Common myeloid progenitor, CD34-positive (primary cell): ENCODE measurements at regions not wholly inside any gene's neighbourhood (a gene's known extent, or its start where the extent isn't known, plus 50 kb on each side); places are given as distances from the start of the nearest gene placed in this dataset.

Experiments
- CTCF ChIA-PET: fragments of 350-600 bp; sonication (Branson Sonifier 250); formaldehyde crosslinking; loops from one replicate; lab custom pipeline; 2021; ENCODE audit warnings: antibody characterized with exemption; lab: Charles Lee
- POLR2A ChIA-PET: fragments of 350-600 bp; sonication (Branson Sonifier 250); formaldehyde crosslinking; loops from one replicate; lab custom pipeline; 2021; ENCODE audit warnings: antibody characterized with exemption; lab: Charles Lee
- DNase-seq, 3 donors: peaks; one replicate each; pipeline versions ENCODE4 v3.0.0 to v3.0.0-alpha.2; 2013
- H3K27ac ChIP-seq, 2 experiments: 1 replicate in 1 of 2; 2 replicates in 1 of 2; pipeline ENCODE4 v1.7.0; 2013; ENCODE audit warnings: inconsistent platforms in 2 of 2, low read length in 2 of 2, mild to moderate bottlenecking in 2 of 2, low read depth in 1 of 2, moderate library complexity in 1 of 2; ENCODE audit not compliant: severe bottlenecking in 2 of 2, insufficient read depth in 1 of 2, poor library complexity in 1 of 2
- H3K27me3 ChIP-seq, 5 experiments: replicated peaks in 2 of 5; 1 replicate in 3 of 5; 2 replicates in 2 of 5; pipeline versions ENCODE4 v1.6.1 to v1.7.0; 2013; ENCODE audit warnings: low read length in 4 of 5, mild to moderate bottlenecking in 2 of 5, moderate library complexity in 2 of 5, inconsistent platforms in 1 of 5; ENCODE audit not compliant: insufficient read depth in 5 of 5, control insufficient read depth in 4 of 5
- H3K36me3 ChIP-seq, 4 experiments: 1 replicate in 2 of 4; 2 replicates in 2 of 4; pipeline versions ENCODE4 v1.6.1 to v1.7.0; 2013; ENCODE audit warnings: low read length in 3 of 4, control low read depth in 1 of 4, mild to moderate bottlenecking in 1 of 4; ENCODE audit not compliant: control insufficient read depth in 4 of 4, insufficient read depth in 4 of 4
- H3K4me1 ChIP-seq, 4 experiments: 1 replicate in 3 of 4; 2 replicates in 1 of 4; pipeline versions ENCODE4 v1.6.1 to v1.7.1; 2013; ENCODE audit warnings: low read length in 3 of 4, mild to moderate bottlenecking in 3 of 4, control low read depth in 1 of 4, inconsistent platforms in 1 of 4, moderate library complexity in 1 of 4; ENCODE audit not compliant: control insufficient read depth in 4 of 4, insufficient read depth in 4 of 4; ENCODE audit errors: control extremely low read depth in 1 of 4
- H3K4me3 ChIP-seq, 7 experiments: 1 replicate in 4 of 7; 2 replicates in 3 of 7; pipeline versions ENCODE4 v1.5.1 to v1.7.0; 2013; ENCODE audit warnings: mild to moderate bottlenecking in 7 of 7, low read length in 6 of 7, moderate library complexity in 6 of 7, inconsistent platforms in 2 of 7, low read depth in 2 of 7, control low read depth in 1 of 7; ENCODE audit not compliant: insufficient read depth in 4 of 7, control insufficient read depth in 1 of 7; ENCODE audit errors: extremely low read depth in 1 of 7
- H3K9me3 ChIP-seq, 5 experiments: 1 replicate in 4 of 5; 2 replicates in 1 of 5; pipeline versions ENCODE4 v1.6.1 to v1.7.1; 2013; ENCODE audit warnings: low read length in 4 of 5, mild to moderate bottlenecking in 2 of 5, inconsistent platforms in 1 of 5, low read depth in 1 of 5, moderate library complexity in 1 of 5; ENCODE audit not compliant: control insufficient read depth in 4 of 5, insufficient read depth in 2 of 5; ENCODE audit errors: control extremely low read depth in 1 of 5
- WGBS: methylation state at CpG from one replicate; pipeline ENCODE4 v1.1.5; 2013; ENCODE audit not compliant: insufficient coverage; 5-methylcytosine and 5-hydroxymethylcytosine counted together

- Histone ChIP-seq H3K4me3 (peak overlapping the region; percentile 19 to 74 (median 50)), H3K4me1 (peaks cover 14 to 46% (median 29%) of the 10 kb centered on the region in 4 experiments), H3K27ac (no peak overlapping the region), H3K27me3 (no peaks in the 10 kb centered on the region), H3K9me3 (no peaks in the 10 kb centered on the region), H3K36me3 (no peaks in the 10 kb centered on the region)
- WGBS, result 23% methylated on average over 64 of the region's 79 CpGs
- CTCF ChIA-PET, result interaction anchor here (0.6 to 1.6 kb wide), 6 partner anchors 24 to 156 kb away, joined by 3 to 5 read pairs (median 4); no protein-coding TSS in a partner anchor
- POLR2A ChIA-PET, result interaction anchor here (0.6 to 1.0 kb wide), 2 partner anchors 10 to 51 kb away, joined by 3 to 4 read pairs; no protein-coding TSS in a partner anchor
- peak; percentile 43 to 52 (median 45) for DNase-seq
Measured at GRCh38 chr3:194204042-194204987, 68.4 kb downstream of the HES1 start.

- WGBS, result 0% methylated on average over 7 of the region's 8 CpGs
- peaks cover 14 to 46% (median 31%) of the 10 kb centered on the region in 4 experiments for H3K4me1 ChIP-seq
- POLR2A ChIA-PET, result interaction anchor here (1.3 to 1.7 kb wide), 4 partner anchors 50 to 71 kb away, joined by 3 to 6 read pairs (median 4); no protein-coding TSS in a partner anchor
- peak; percentile 92 to 96 (median 92) for DNase-seq
- no peaks in the 10 kb centered on the region for H3K36me3 ChIP-seq
- peak overlapping the region in 6 of 7 experiments; percentile 37 to 61 (median 52) for H3K4me3 ChIP-seq
- no peaks in the 10 kb centered on the region for H3K27me3 ChIP-seq
- H3K27ac ChIP-seq, result peak overlapping the region; percentile 20 to 61
- H3K9me3 ChIP-seq, result no peaks in the 10 kb centered on the region
- CTCF ChIA-PET, result interaction anchor here (0.8 to 1.5 kb wide), 6 partner anchors 10 to 110 kb away, joined by 3 to 5 read pairs (median 4); no protein-coding TSS in a partner anchor
Measured at GRCh38 chr3:194205675-194206133, 69.8 kb downstream of the HES1 start.

DNA sequence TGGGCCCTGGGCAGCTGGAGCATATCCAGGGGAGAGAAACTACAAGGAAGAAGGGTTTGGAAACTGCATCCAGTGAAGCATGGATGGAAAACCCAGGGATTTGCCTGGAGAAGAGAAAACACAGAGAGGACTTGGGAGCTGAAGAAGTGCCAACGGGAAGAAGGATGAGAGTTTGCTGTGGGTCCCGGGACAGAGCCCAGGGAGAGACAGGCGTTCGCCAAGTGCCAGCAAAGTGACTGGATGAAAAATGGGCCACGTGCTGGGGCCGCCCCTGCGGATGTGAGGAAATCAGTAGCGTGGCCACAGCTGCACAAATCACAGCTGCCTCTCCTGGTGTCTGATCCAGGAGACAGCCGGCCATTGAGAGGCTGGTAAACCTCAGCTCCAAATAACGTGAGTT, 70.4 kb downstream of the HES1 start:
- peaks cover 14 to 46% (median 31%) of the 10 kb centered on the region in 4 experiments for H3K4me1 ChIP-seq
- no peaks in the 10 kb centered on the region for H3K9me3 ChIP-seq
- ChIA-PET CTCF (interaction anchor here (0.7 to 1.5 kb wide), 11 partner anchors 9 to 410 kb away, joined by 3 to 5 read pairs (median 3); no protein-coding TSS in a partner anchor), POLR2A (interaction anchor here (1.3 to 1.7 kb wide), 4 partner anchors 49 to 71 kb away, joined by 3 to 6 read pairs (median 4); no protein-coding TSS in a partner anchor)
- H3K4me3 ChIP-seq, result peak overlapping the region in 6 of 7 experiments; percentile 4 to 61 (median 52)
- peak; percentile 29 to 65 (median 52) for DNase-seq
- no peaks in the 10 kb centered on the region for H3K27me3 ChIP-seq
- peak overlapping the region; percentile 20 to 61 for H3K27ac ChIP-seq
- 0% methylated on average over 8 of the region's 10 CpGs for WGBS
- H3K36me3 ChIP-seq, result no peaks in the 10 kb centered on the region

GRCh38 chr3:194208709-194209108, 72.8 kb downstream of the HES1 start:
- Histone ChIP-seq H3K4me3 (no peak overlapping the region), H3K4me1 (peaks cover 7 to 56% (median 41%) of the 10 kb centered on the region in 4 experiments), H3K9me3 (no peaks in the 10 kb centered on the region), H3K36me3 (no peaks in the 10 kb centered on the region), H3K27ac (no peak overlapping the region), H3K27me3 (no peaks in the 10 kb centered on the region)
- CTCF ChIA-PET, result interaction anchor here (0.8 to 1.2 kb wide), 2 partner anchors 46 to 428 kb away, joined by 3 to 4 read pairs; no protein-coding TSS in a partner anchor
- POLR2A ChIA-PET, result no interaction called here
- WGBS, result 94% methylated on average over 2 of the region's 3 CpGs
- DNase-seq, result no peak

GRCh38 chr3:194212161-194212844, 76.4 kb downstream of the HES1 start:
- peak in 2 of 3 donors; percentile 24 to 37 for DNase-seq
- H3K9me3 ChIP-seq, result no peaks in the 10 kb centered on the region
- no peak overlapping the region for H3K27ac ChIP-seq
- no peak overlapping the region for H3K4me3 ChIP-seq
- H3K27me3 ChIP-seq, result no peaks in the 10 kb centered on the region
- ChIA-PET POLR2A (interaction anchor here (0.6 kb wide), 1 partner anchor 280 kb away, joined by 3 read pairs; no protein-coding TSS in a partner anchor), CTCF (interaction anchor here (0.5 kb wide), 1 partner anchor 88 kb away, joined by 3 read pairs; no protein-coding TSS in a partner anchor)
- H3K36me3 ChIP-seq, result no peaks in the 10 kb centered on the region
- peaks cover 0 to 24% (median 18%) of the 10 kb centered on the region in 4 experiments for H3K4me1 ChIP-seq
- WGBS, result 27% methylated on average over 8 of the region's 13 CpGs

DNA sequence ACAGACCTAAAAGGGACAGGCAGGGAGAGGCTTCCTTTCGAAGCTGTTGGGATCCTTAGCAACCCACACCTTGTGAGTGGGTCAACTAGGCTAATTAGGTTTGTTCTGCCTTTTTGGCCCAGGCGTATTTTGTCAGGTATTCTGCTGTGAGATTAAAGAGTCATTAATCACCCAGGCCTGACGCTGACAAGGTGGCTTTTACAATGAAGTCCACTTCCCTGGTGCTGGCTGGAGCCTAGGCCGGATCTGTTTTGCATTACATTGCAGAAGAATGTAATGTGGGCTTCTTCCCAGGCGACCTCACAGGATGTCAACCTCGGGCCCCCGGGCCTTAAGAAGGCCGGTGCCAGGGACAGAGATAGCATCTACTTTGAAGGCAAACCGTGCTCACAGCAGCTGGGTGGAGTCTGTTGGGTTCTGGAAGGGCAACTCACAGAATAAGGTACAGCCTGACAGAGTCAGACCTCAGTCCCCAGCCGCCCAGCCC, 76.9 kb downstream of the HES1 start:
- no peaks in the 10 kb centered on the region for H3K9me3 ChIP-seq
- no peaks in the 10 kb centered on the region for H3K36me3 ChIP-seq
- peaks cover 0 to 23% (median 17%) of the 10 kb centered on the region in 4 experiments for H3K4me1 ChIP-seq
- WGBS, result 38% methylated on average over 10 of the region's 10 CpGs
- ChIA-PET CTCF (no interaction called here), POLR2A (interaction anchor here (0.6 kb wide), 1 partner anchor 280 kb away, joined by 3 read pairs; no protein-coding TSS in a partner anchor)
- no peak overlapping the region for H3K4me3 ChIP-seq
- H3K27ac ChIP-seq, result no peak overlapping the region
- no peaks in the 10 kb centered on the region for H3K27me3 ChIP-seq
- DNase-seq, result peak in 2 of 3 donors; percentile 26 to 47
